ENCODE measurements at regions not wholly inside any gene's neighbourhood (a gene's known extent, or its start where the extent isn't known, plus 50 kb on each side); places are given as distances from the start of the nearest gene placed in this dataset.

DNA sequence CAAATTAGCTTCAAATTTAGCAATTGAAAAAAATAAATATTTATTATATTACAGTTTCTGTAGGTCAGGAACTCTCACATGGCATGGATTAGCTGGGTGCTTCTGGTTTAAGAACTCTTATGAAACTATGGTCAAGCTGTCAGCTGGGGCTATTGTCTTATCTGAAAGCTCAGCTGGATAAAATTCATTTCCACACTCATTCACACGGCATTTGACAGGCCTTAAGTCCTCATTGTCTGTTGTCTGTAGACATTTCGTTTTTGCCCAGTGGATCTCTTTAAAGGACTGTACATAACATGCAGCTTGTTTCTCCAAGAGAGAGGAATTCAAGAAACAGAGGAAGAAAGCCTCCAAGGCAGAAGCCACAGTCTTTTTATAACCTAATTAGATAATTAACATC, 1556.8 kb upstream of the SLC39A10 start:
- CTCF ChIA-PET (ENCODE audit: partially characterized antibody), result no interaction called here
- TF ChIP-seq JUND (IDR thresholded peaks at IDR 0.05; ENCODE audit: low read length), result no peak
- no peak for TF ChIP-seq CREB1 (IDR thresholded peaks at IDR 0.05)
- TF ChIP-seq TCF12 (IDR thresholded peaks at IDR 0.05; ENCODE audit: low read depth, low read length), result no peak
- no peak for TF ChIP-seq RNF2 (IDR thresholded peaks at IDR 0.05; ENCODE audit: borderline replicate concordance, low read depth, low read length, missing control alignments, poor library complexity, severe bottlenecking)
- TF ChIP-seq JUN (IDR thresholded peaks at IDR 0.05; ENCODE audit: low read depth, low read length), result no peak
- no peak for TF ChIP-seq BRCA1 (IDR thresholded peaks at IDR 0.05; ENCODE audit: low read depth, low read length)
- no peak for TF ChIP-seq CHD2 (IDR thresholded peaks at IDR 0.05; ENCODE audit: low read length)
- no peak for TF ChIP-seq SP2 (IDR thresholded peaks at IDR 0.05; ENCODE audit: low read length)
- TF ChIP-seq, protein P1, sequence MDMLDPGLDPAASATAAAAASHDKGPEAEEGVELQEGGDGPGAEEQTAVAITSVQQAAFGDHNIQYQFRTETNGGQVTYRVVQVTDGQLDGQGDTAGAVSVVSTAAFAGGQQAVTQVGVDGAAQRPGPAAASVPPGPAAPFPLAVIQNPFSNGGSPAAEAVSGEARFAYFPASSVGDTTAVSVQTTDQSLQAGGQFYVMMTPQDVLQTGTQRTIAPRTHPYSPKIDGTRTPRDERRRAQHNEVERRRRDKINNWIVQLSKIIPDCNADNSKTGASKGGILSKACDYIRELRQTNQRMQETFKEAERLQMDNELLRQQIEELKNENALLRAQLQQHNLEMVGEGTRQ (IDR thresholded peaks at IDR 0.05; ENCODE audit: low read length), result no peak
- no peak for TF ChIP-seq CBX8 (IDR thresholded peaks at IDR 0.05; ENCODE audit: borderline replicate concordance, low read depth, low read length)
- TF ChIP-seq RXRA (IDR thresholded peaks at IDR 0.05; ENCODE audit: insufficient read depth, low read depth, low read length), result no peak
- no peak for TF ChIP-seq HDAC6 (IDR thresholded peaks at IDR 0.05; ENCODE audit: low read depth, low read length)
- no peak for TF ChIP-seq ASH2L (IDR thresholded peaks at IDR 0.05; ENCODE audit: low read length)
- no peak for TF ChIP-seq TEAD4 (IDR thresholded peaks at IDR 0.05; ENCODE audit: low read depth, low read length)
- TF ChIP-seq BCL11A (IDR thresholded peaks at IDR 0.05; ENCODE audit: low read depth in 2 of 2, low read length in 2 of 2), result no peak
- no peak for TF ChIP-seq TAF7 (optimal IDR thresholded peaks at IDR 0.05; ENCODE audit: borderline replicate concordance, low read depth, low read length)

More for the DNA sequence above, 1556.8 kb upstream of the SLC39A10 start:
- no peak overlapping the region for H2BK120ac ChIP-seq (replicated peaks; ENCODE audit: low read depth, low read length)
- H3K79me2 ChIP-seq (ENCODE audit: control insufficient read depth in 1 of 2, insufficient read depth in 2 of 2, low read length in 2 of 2), result no peaks in the 10 kb centered on the region
- 0 out of 2 replicates have a peak overlapping the region, but pooled peaks have one; percentile 53 for H2AFZ ChIP-seq (ENCODE audit: low read length)
- no peak overlapping the region for H2BK20ac ChIP-seq (ENCODE audit: low read length)
- H3K4me2 ChIP-seq (ENCODE audit: insufficient read depth in 1 of 2, low read depth in 2 of 2, low read length in 2 of 2), result no peak overlapping the region
- no peak overlapping the region for H2AK5ac ChIP-seq (ENCODE audit: low read depth, low read length)
- DNase-seq (ENCODE audit: low read depth in 1 of 2, low spot score in 2 of 2) (no peak), FAIRE-seq (no peak)
- H3K4me3 ChIP-seq (ENCODE audit: extremely low read depth in 1 of 4, insufficient read depth in 2 of 4, low read depth in 3 of 4, low read length in 4 of 4), result no peak overlapping the region
- no peaks in the 10 kb centered on the region for H4K20me1 ChIP-seq (replicated peaks in 1 of 2; ENCODE audit: control insufficient read depth in 1 of 2, insufficient read depth in 2 of 2, low read length in 2 of 2)
- H3K23ac ChIP-seq (ENCODE audit: insufficient read length), result no peak overlapping the region
- no peak overlapping the region for H2BK5ac ChIP-seq (ENCODE audit: low read depth, low read length)
- H2BK15ac ChIP-seq (ENCODE audit: low read length), result no peak overlapping the region
- H3K56ac ChIP-seq (replicated peaks; ENCODE audit: insufficient read length, low read depth, low read length), result no peak overlapping the region
- no peak overlapping the region for H4K5ac ChIP-seq (ENCODE audit: insufficient read length, low read depth, low read length)
- no peak overlapping the region for H3K4ac ChIP-seq (replicated peaks; ENCODE audit: insufficient read length, low read depth, low read length)
- H3K4me1 ChIP-seq (replicated peaks in 1 of 4; ENCODE audit: control insufficient read depth in 3 of 4, insufficient read depth in 4 of 4, low read length in 3 of 4), result no peaks in the 10 kb centered on the region
- H4K91ac ChIP-seq (replicated peaks; ENCODE audit: insufficient read length, low read length), result no peak overlapping the region
- no peak overlapping the region for H3K9ac ChIP-seq (replicated peaks in 1 of 4; ENCODE audit: extremely low read depth in 1 of 4, low read depth in 3 of 4, low read length in 3 of 4)
- no peaks in the 10 kb centered on the region for H3K36me3 ChIP-seq (ENCODE audit: control insufficient read depth in 2 of 4, insufficient read depth in 4 of 4, low read length in 3 of 4)
- H3K23me2 ChIP-seq (ENCODE audit: low read depth, low read length), result no peaks in the 10 kb centered on the region
- H3K27me3 ChIP-seq (replicated peaks in 1 of 4; ENCODE audit: control insufficient read depth in 3 of 4, extremely low read depth in 1 of 4, insufficient read depth in 3 of 4, low read length in 3 of 4), result no peaks in the 10 kb centered on the region
- no peak overlapping the region for H3K18ac ChIP-seq (ENCODE audit: extremely low read depth, low read length)
- no peak overlapping the region for H3K27ac ChIP-seq (ENCODE audit: low read depth, low read length)
- 79% methylated on average over 2 of the region's 2 CpGs; no CpG with 5 or more reads in 1 of the 2 experiments for WGBS, 2 experiments (ENCODE audit: extremely low coverage in 1 of 2, insufficient coverage in 1 of 2, insufficient read length in 1 of 2, insufficient replicate concordance in 2 of 2, low coverage in 1 of 2, low lambda C conversion rate in 2 of 2, missing lambda C conversion rate in 1 of 2)
- no peak overlapping the region for H3K14ac ChIP-seq (ENCODE audit: insufficient read length)
- no peak overlapping the region for H4K8ac ChIP-seq (ENCODE audit: extremely low read depth, insufficient read depth, low read length)
- H3K79me1 ChIP-seq (ENCODE audit: low read depth, low read length), result no peaks in the 10 kb centered on the region
- POLR2A ChIA-PET (ENCODE audit: partially characterized antibody), result no interaction called here
- H3K9me3 ChIP-seq (ENCODE audit: insufficient read depth in 2 of 2, low read depth in 1 of 2, low read length in 1 of 2), result no peaks in the 10 kb centered on the region
- no peak overlapping the region for H2BK12ac ChIP-seq (ENCODE audit: low read depth, low read length)
